AG04449 (cell line): ENCODE measurements at regions not wholly inside any gene's neighbourhood (a gene's known extent, or its start where the extent isn't known, plus 50 kb on each side); places are given as distances from the start of the nearest gene placed in this dataset.

ENCODE experiments used
- CTCF ChIA-PET: fragments of 350-600 bp; formaldehyde crosslinking; extraction: SDS; loops from one replicate; lab custom pipeline; 2021; ENCODE audit warnings: antibody characterized with exemption; lab: Yijun Ruan, JAX
- POLR2A ChIA-PET: fragments of 400-600, 350-600 bp; formaldehyde crosslinking; extraction: SDS; loops from one replicate; lab custom pipeline; 2020; ENCODE audit warnings: antibody characterized with exemption, inconsistent platforms; lab: Yijun Ruan, JAX
- DNase-seq: peaks from one replicate; pipeline ENCODE4 v3.0.0-alpha.2; 2010; ENCODE audit warnings: low read depth, low spot score
- H3K4me3 ChIP-seq: 2 replicates; pipeline ENCODE4 v1.5.1; 2011; ENCODE audit warnings: low read depth, mild to moderate bottlenecking, control low read depth, low read length
- CTCF ChIP-seq: IDR thresholded peaks from one replicate; pipeline ENCODE4 v1.5.1; 2011; ENCODE audit warnings: mild to moderate bottlenecking, moderate library complexity, low read length, control low read depth, inconsistent platforms; ENCODE audit not compliant: insufficient read depth; ENCODE audit errors: missing control alignments

GRCh38 chr1:79437540-79437939, 431.0 kb upstream of the ADGRL4 start:
- TF ChIP-seq CTCF: no peak
- POLR2A ChIA-PET: no interaction called here
- CTCF ChIA-PET: no interaction called here
- H3K4me3 ChIP-seq: no peak overlapping the region
- no peak for DNase-seq

GRCh38 chr1:79431340-79431739, 424.8 kb upstream of the ADGRL4 start:
- no peak overlapping the region for H3K4me3 ChIP-seq
- no peak for TF ChIP-seq CTCF
- ChIA-PET CTCF (no interaction called here), POLR2A (no interaction called here)
- no peak for DNase-seq

- no peak for DNase-seq
- CTCF ChIA-PET: no interaction called here
- POLR2A ChIA-PET: no interaction called here
- no peak overlapping the region for H3K4me3 ChIP-seq
- TF ChIP-seq CTCF: no peak
These were observed 423.9 kb upstream of the ADGRL4 start for GRCh38 chr1:79430437-79430836.

- H3K4me3 ChIP-seq: no peak overlapping the region
- ChIA-PET POLR2A (no interaction called here), CTCF (no interaction called here)
- no peak for TF ChIP-seq CTCF
- no peak for DNase-seq
These were observed 416.2 kb upstream of the ADGRL4 start for GRCh38 chr1:79422726-79423125.

- TF ChIP-seq CTCF: no peak
- no peak for DNase-seq
- H3K4me3 ChIP-seq: no peak overlapping the region
- CTCF ChIA-PET: no interaction called here
- POLR2A ChIA-PET: no interaction called here
These were observed 392.0 kb upstream of the ADGRL4 start for GRCh38 chr1:79398501-79398900.

GRCh38 chr1:79396901-79397300, 390.4 kb upstream of the ADGRL4 start:
- CTCF ChIA-PET: no interaction called here
- POLR2A ChIA-PET: no interaction called here
- H3K4me3 ChIP-seq: no peak overlapping the region
- no peak for DNase-seq
- no peak for TF ChIP-seq CTCF
